ENCODE measurements at regions not wholly inside any gene's neighbourhood (a gene's known extent, or its start where the extent isn't known, plus 50 kb on each side); places are given as distances from the start of the nearest gene placed in this dataset.

GRCh38 chr4:114310296-114310925 is 288.2 kb upstream of the UGT8 start:
- DNase-seq (ENCODE audit: low read depth) = no peak
- TF ChIP-seq CTCF (IDR thresholded peaks at IDR 0.05; ENCODE audit: insufficient read depth, low read depth, low read length) = no peak

GRCh38 chr4:114311787-114312186 is 286.8 kb upstream of the UGT8 start:
- H3K4me3 ChIP-seq (ENCODE audit: low read depth, low read length) = no peak overlapping the region
- TF ChIP-seq CTCF (IDR thresholded peaks at IDR 0.05; ENCODE audit: insufficient read depth, low read depth, low read length) = no peak
- no peak for DNase-seq (ENCODE audit: low read depth)

More at GRCh38 chr4:114310296-114310925, 288.2 kb upstream of the UGT8 start:
- no peak overlapping the region for H3K4me3 ChIP-seq (ENCODE audit: low read depth, low read length)

- DNase-seq (ENCODE audit: low read depth) = no peak
Measured at GRCh38 chr4:114312338-114312737, 286.3 kb upstream of the UGT8 start.

GRCh38 chr4:114316789-114317188 is 281.8 kb upstream of the UGT8 start:
- no peak for DNase-seq (ENCODE audit: low read depth)
- no peak overlapping the region for H3K4me3 ChIP-seq (ENCODE audit: low read depth, low read length)
- no peak for TF ChIP-seq CTCF (IDR thresholded peaks at IDR 0.05; ENCODE audit: insufficient read depth, low read depth, low read length)

More at GRCh38 chr4:114312338-114312737, 286.3 kb upstream of the UGT8 start:
- no peak for TF ChIP-seq CTCF (IDR thresholded peaks at IDR 0.05; ENCODE audit: insufficient read depth, low read depth, low read length)
- H3K4me3 ChIP-seq (ENCODE audit: low read depth, low read length) = no peak overlapping the region

GRCh38 chr4:114317564-114317963 is 281.0 kb upstream of the UGT8 start:
- DNase-seq (ENCODE audit: low read depth) = no peak
- TF ChIP-seq CTCF (IDR thresholded peaks at IDR 0.05; ENCODE audit: insufficient read depth, low read depth, low read length) = no peak
- no peak overlapping the region for H3K4me3 ChIP-seq (ENCODE audit: low read depth, low read length)

- peak; percentile 33 for DNase-seq (ENCODE audit: low read depth)
Measured at GRCh38 chr4:114318309-114318708, 280.3 kb upstream of the UGT8 start.

More at GRCh38 chr4:114318309-114318708, 280.3 kb upstream of the UGT8 start:
- TF ChIP-seq CTCF (IDR thresholded peaks at IDR 0.05; ENCODE audit: insufficient read depth, low read depth, low read length) = no peak
- H3K4me3 ChIP-seq (ENCODE audit: low read depth, low read length) = no peak overlapping the region

All from fibroblast of villous mesenchyme (primary cell).